Dermis microvascular lymphatic vessel endothelial cell (primary cell): ENCODE measurements at regions not wholly inside any gene's neighbourhood (a gene's known extent, or its start where the extent isn't known, plus 50 kb on each side); places are given as distances from the start of the nearest gene placed in this dataset.
"Not testable (repeated sequence)": the region's sequence is repeated elsewhere in the genome, so short reads cannot be mapped to it uniquely, and the experiment has no call there.

Source experiments
- DNase-seq, 2 donors: peaks; one replicate each; pipeline versions ENCODE4 v3.0.0 to v3.0.0-alpha.2; 2010; ENCODE audit warnings: low read depth in 2 of 2

GRCh38 chr14:105991677-105992076 lies 465.3 kb downstream of the TMEM121 start:
- not testable (repeated sequence) for DNase-seq

DNA sequence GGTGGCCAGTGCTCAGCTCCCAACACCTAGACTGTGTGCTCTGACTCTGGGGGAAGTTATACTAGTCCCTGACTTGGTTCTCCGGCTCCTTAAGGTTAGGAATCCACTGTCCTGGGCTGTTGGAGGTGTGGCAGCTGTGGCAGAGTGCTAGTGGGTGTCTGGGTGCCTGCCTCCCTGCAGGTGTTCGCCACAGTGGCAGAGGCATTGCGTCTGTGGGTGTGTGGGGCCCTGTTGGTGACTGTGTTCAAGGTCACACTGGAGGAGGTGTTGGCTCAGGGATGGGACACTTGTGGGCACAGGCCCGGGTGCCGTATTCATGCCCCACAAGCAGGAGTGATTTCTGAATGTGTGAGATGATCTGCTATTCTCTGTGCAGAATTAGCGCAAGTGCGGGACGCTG lies 467.4 kb downstream of the TMEM121 start:
- no peak for DNase-seq

- not testable (repeated sequence) for DNase-seq
These were observed 468.8 kb downstream of the TMEM121 start for GRCh38 chr14:105995011-105995710.

DNA sequence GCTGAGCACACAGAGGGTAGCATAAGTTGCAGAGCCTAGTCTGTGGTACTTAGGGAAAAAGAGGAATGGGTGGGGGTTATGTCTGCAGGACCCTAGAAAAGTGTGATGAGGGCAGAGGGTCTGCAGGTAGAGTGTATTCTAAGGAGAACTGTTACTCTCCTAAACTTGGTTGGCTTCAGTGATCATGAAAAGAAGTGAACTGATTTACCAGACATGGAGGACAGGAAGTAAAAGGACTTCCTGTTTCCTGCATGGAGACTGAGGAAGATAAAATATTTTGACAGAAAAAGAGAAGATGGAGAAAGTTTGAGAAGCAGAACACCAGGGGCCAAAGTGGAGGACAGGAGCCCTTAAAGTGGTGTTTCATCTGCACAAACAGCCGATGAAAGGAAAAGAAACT lies 472.2 kb downstream of the TMEM121 start:
- not testable (repeated sequence) for DNase-seq

- peak; percentile 0 to 38 for DNase-seq
These were observed 473.1 kb downstream of the TMEM121 start for GRCh38 chr14:105999361-106000028.

GRCh38 chr14:106000029-106000511 lies 473.7 kb downstream of the TMEM121 start:
- DNase-seq, result not testable (repeated sequence)

- DNase-seq, result not testable (repeated sequence)
These were observed 474.9 kb downstream of the TMEM121 start for GRCh38 chr14:106001277-106001676.

DNA sequence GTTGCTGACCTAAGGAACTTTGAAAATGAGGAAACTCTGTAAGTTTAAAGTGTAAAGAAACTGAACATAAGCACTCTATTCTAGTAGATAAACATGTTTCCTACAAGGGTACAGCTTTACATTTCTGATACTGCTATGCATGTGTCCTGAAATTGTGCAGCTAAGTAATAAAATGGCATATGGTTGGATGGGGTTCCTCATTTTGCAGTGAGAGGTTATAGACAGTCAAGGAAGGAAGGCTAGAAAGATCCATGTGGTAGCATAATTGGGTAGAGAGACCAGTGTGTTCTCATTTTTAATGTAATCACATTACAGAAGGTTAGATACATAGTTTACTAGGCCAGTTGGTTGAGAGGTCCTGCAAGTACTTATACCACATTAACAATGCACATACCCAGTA lies 477.0 kb downstream of the TMEM121 start:
- no peak for DNase-seq

DNA sequence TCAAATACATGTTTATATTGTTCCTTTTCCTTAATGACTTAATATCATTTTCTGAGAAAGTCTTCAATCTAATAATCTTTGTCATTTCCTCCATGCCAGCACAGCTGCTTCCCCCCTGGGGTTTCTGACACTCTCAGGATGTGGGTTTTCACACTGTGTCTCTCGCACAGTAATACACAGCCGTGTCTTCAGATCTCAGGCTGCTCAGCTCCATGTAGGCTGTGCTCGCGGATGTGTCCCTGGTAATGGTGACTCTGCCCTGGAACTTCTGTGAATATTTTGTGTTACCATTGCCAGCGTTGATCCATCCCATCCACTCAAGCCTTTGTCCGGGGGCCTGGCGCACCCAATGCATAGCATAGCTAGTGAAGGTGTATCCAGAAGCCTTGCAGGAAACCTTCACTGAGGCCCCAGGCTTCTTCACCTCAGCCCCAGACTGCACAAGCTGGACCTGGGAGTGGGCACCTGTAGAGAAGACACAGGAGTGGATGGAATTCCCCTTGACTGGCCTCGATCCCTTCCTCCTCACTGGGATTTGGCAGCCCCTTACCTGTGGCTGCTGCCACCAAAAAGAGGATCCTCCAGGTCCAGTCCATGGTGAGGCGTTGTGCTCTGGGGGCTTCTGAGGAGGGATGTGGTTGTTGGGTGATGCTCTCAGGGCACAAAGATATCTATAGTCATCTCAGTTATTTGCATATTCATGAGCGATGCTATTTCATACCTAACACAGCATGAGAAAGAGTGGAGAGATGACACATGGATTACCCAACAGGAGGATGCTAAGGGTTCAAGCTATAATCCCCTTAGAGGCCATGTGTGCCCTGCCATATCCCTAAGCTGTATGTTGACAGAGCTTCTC lies 478.8 kb downstream of the TMEM121 start:
- not testable (repeated sequence) for DNase-seq

- not testable (repeated sequence) for DNase-seq
These were observed 479.7 kb downstream of the TMEM121 start for GRCh38 chr14:106006043-106006442.

GRCh38 chr14:106006716-106007115 lies 480.3 kb downstream of the TMEM121 start:
- DNase-seq, result not testable (repeated sequence)

GRCh38 chr14:106010783-106011182 lies 484.4 kb downstream of the TMEM121 start:
- DNase-seq, result no peak

DNA sequence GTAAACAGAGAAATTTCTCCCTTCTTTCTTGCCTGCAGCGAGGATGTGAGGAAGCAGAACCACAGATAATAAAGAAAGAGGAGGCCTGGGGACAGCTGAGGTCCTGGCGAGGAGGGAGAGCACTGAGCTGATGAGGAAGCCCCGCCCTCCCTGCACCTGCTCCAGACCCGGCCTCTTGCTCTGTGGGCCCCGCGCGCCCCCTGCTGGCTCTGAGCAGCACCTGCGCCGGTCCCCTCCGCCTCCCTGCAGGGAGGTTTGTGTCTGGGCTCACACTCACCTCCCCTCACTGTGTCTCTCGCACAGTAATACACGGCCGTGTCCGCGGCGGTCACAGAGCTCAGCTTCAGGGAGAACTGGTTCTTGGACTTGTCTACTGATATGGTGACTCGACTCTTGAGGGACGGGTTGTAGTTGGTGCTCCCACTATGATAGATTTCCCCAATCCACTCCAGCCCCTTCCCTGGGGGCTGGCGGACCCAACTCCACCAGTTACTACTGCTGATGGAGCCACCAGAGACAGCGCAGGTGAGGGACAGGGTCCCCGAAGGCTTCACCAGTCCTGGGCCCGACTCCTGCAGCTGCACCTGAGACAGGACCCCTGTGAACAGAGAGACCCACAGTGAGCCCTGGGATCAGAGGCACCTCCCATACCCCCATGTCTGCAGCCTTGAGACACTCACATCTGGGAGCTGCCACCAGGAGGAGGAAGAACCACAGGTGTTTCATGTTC lies 485.4 kb downstream of the TMEM121 start:
- DNase-seq, result peak in 1 of 2 donors; percentile 0

DNA sequence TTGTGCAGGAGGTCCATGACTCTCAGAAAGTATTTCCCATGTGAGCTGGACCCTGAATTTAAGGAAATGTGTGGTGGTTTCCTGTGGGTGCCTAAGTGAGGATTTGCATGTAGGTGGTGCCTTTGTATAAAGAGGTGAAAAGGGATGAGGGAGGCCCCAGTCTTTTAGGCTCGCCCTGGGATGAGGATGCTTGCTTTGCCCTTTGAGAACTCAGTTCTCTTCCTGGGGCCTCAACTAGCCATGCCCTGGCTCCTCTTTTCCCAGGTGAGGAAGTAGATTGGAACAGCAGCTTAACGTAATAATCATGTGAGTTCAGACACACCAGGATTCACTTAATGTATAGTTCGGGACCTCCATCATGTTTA lies 486.0 kb downstream of the TMEM121 start:
- DNase-seq, result not testable (repeated sequence)

DNA sequence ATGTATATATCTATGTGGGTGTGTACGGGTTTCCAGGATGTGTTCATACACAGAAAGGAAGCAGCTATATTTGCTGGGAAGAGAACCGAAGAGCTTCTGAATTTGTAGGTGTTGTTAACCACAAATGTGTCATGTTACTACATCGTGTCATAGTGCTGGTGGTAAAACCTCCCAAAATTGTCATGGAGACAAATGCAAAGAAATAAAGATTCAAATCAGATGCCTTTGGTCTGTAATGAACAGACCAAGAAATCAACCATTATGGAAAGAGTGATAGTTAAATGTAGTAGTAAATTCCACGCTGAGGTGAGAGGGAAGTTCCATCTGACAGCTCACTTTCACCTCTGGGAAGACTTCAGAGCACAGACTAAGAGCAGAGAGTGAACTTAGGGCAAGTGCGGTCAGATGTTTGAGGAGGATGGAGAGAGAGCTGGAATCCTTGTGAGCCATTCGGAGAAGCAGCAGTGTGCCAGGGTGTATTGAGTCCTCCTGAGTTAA lies 487.5 kb downstream of the TMEM121 start:
- no peak for DNase-seq

GRCh38 chr14:106017952-106018351 lies 491.6 kb downstream of the TMEM121 start:
- not testable (repeated sequence) for DNase-seq

DNA sequence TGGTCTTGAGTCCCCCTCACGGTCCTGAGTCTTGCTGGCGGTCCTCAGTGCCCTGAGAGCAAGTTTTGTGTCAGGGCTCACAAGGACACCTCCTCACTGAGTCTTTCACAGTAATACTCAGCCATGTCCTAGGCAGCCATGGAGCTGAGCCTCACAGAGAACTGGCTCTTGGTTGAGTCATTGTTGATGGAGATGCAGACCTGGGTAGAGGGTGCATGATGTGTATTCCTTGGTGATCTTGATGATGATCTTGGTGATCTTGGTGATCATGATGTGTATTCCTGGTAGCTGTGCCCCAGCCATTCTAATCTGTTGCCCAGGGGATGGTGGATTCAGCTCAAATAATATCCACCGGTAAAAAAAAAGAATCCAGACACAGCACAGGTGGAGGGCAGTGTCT lies 495.4 kb downstream of the TMEM121 start:
- no peak for DNase-seq

GRCh38 chr14:106022648-106023047 lies 496.3 kb downstream of the TMEM121 start:
- not testable (repeated sequence) for DNase-seq

DNA sequence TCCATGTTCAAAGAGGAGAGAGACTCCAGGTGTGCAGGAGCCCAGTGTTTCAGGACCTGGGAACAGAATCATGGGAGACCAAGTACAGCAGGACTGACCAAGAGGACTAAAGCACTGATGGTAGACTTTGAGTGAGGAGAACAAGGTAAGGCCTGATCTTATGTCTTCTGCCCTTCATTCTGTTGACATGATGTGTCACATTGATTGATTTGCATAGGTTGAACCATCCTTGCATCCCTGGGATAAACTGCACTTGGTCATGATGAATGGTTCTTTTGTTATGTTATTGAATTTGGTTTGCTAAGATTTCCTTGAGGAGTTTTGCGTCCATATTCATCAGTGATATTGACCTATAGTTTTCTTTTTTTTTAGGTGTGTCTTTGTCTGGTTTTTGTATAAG lies 497.0 kb downstream of the TMEM121 start:
- DNase-seq, result no peak

- no peak for DNase-seq
These were observed 498.7 kb downstream of the TMEM121 start for GRCh38 chr14:106024983-106025604.

DNA sequence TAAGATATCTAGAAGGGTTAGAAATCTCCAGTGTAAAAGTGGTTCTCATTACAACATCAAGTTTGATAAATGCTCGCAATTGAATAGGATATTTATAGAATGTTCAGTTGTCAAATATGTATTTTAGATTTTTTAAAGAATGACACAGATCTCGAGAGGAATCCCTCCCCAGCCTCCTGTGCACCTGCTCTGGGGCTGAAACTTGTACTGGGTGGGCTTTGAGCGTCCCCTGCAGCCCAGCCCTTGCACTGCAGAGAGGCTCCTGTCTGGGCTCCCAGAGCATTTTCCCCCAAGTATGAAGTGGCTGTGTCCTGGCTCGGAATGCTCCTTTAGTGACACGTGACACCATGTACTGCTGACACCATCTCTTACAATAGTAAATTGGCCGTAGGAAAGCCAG lies 499.6 kb downstream of the TMEM121 start:
- no peak for DNase-seq
